SU-DHL-6 (cell line): ENCODE measurements at regions not wholly inside any gene's neighbourhood (a gene's known extent, or its start where the extent isn't known, plus 50 kb on each side); places are given as distances from the start of the nearest gene placed in this dataset.

Experiments used
- H2AFZ ChIP-seq: fragments of 200-600 bp; sonication (generic); 2 replicates; pipeline ENCODE4 v1.6.1; 2014; ENCODE audit warnings: low read depth, mild to moderate bottlenecking, moderate library complexity, mixed read lengths, antibody characterized with exemption, low read length; ENCODE audit not compliant: severe bottlenecking
- H3F3A ChIP-seq: fragments of 200-600 bp; shearing (Covaris generic); 2 replicates; pipeline ENCODE4 v1.6.0; 2016; ENCODE audit warnings: antibody characterized with exemption, mild to moderate bottlenecking; ENCODE audit not compliant: insufficient read depth
- H3K27ac ChIP-seq: fragments of 200-600 bp; sonication (generic); 2 replicates; pipeline ENCODE4 v1.5.1; 2016; ENCODE audit warnings: low read depth, mild to moderate bottlenecking, low read length, moderate library complexity, mixed read lengths
- H3K27me3 ChIP-seq: fragments of 200-600 bp; sonication (generic), shearing (Covaris generic); 2 replicates; pipeline ENCODE4 v1.6.0; 2014; ENCODE audit warnings: mild to moderate bottlenecking, low read length
- H3K36me3 ChIP-seq: fragments of 200-600 bp; sonication (generic); 2 replicates; pipeline ENCODE4 v1.6.1; 2014; ENCODE audit warnings: mild to moderate bottlenecking, low read length, mixed read lengths
- H3K4me2 ChIP-seq: fragments of 300-600, 200-600 bp; shearing (Covaris generic), sonication (generic); 2 replicates; pipeline ENCODE4 v1.6.0; 2014; ENCODE audit warnings: low read length, low read depth, mild to moderate bottlenecking; ENCODE audit not compliant: poor library complexity, severe bottlenecking
- H3K4me3 ChIP-seq: fragments of 200-600 bp; sonication (generic); 2 replicates; pipeline ENCODE4 v1.5.1; 2014; ENCODE audit warnings: antibody characterized with exemption, low read length, mild to moderate bottlenecking, mixed read lengths; ENCODE audit not compliant: insufficient read depth, poor library complexity, severe bottlenecking
- H3K79me2 ChIP-seq: fragments of 200-600 bp; sonication (generic); 2 replicates; pipeline ENCODE4 v1.6.1; 2014; ENCODE audit warnings: mild to moderate bottlenecking, low read length, moderate library complexity; ENCODE audit not compliant: insufficient read depth
- H3K9ac ChIP-seq: fragments of 200-600 bp; sonication (generic); 2 replicates; pipeline ENCODE4 v1.7.0; 2014; ENCODE audit warnings: mild to moderate bottlenecking, low read length
- H3K9me2 ChIP-seq: fragments of 200-600 bp; sonication (generic); replicated peaks from 2 replicates; pipeline ENCODE4 v1.6.1; 2014; ENCODE audit warnings: low read length; ENCODE audit not compliant: insufficient read depth
- H3K9me3 ChIP-seq: fragments of 200-600 bp; sonication (generic); 2 replicates; pipeline ENCODE4 v1.6.1; 2014; ENCODE audit warnings: low read length, mixed read lengths; ENCODE audit not compliant: insufficient read depth
- H4K20me1 ChIP-seq: fragments of 200-600 bp; sonication (generic); 2 replicates; pipeline ENCODE4 v1.6.1; 2014; ENCODE audit warnings: low read depth, mild to moderate bottlenecking, antibody characterized with exemption, low read length, moderate library complexity, mixed read lengths
- CTCF ChIP-seq: fragments of 200-600 bp; sonication (generic); IDR thresholded peaks from one replicate; pipeline ENCODE4 v1.5.1; 2017; ENCODE audit warnings: antibody characterized with exemption, mild to moderate bottlenecking, low read length, moderate library complexity; ENCODE audit not compliant: insufficient read depth, poor library complexity, severe bottlenecking
- EZH2phosphoT487 ChIP-seq: fragments of 200-600 bp; sonication (generic), shearing (Covaris generic); conservative IDR thresholded peaks from 2 replicates; pipeline ENCODE4 v1.6.1; 2018; ENCODE audit warnings: mild to moderate bottlenecking, antibody characterized with exemption, low read length, moderate library complexity, mixed read lengths

GRCh38 chr2:224221455-224221913 lies 180.4 kb downstream of the FAM124B start:
- no peak overlapping the region for H3K9ac ChIP-seq
- no peak overlapping the region for H3K4me2 ChIP-seq
- no peaks in the 10 kb centered on the region for H3K9me2 ChIP-seq
- no peaks in the 10 kb centered on the region for H3K79me2 ChIP-seq
- H3K4me3 ChIP-seq, result no peak overlapping the region
- no peak for TF ChIP-seq CTCF
- H3K36me3 ChIP-seq, result no peaks in the 10 kb centered on the region
- no peaks in the 10 kb centered on the region for H3F3A ChIP-seq
- no peaks in the 10 kb centered on the region for H3K9me3 ChIP-seq
- H3K27me3 ChIP-seq, result no peaks in the 10 kb centered on the region
- H2AFZ ChIP-seq, result no peak overlapping the region
- H4K20me1 ChIP-seq, result no peaks in the 10 kb centered on the region
- H3K27ac ChIP-seq, result no peak overlapping the region

- Histone ChIP-seq H3K36me3 (no peaks in the 10 kb centered on the region), H3K27ac (no peak overlapping the region), H3K79me2 (no peaks in the 10 kb centered on the region), H3K9me3 (no peaks in the 10 kb centered on the region), H3F3A (no peaks in the 10 kb centered on the region), H3K9ac (no peak overlapping the region), H3K9me2 (no peaks in the 10 kb centered on the region), H3K4me3 (no peak overlapping the region), H3K4me2 (no peak overlapping the region), H2AFZ (no peak overlapping the region), H3K27me3 (no peaks in the 10 kb centered on the region), H4K20me1 (no peaks in the 10 kb centered on the region)
- TF ChIP-seq CTCF (no peak), EZH2phosphoT487 (no peak)
Observed at GRCh38 chr2:224220586-224221255, 181.2 kb downstream of the FAM124B start.

GRCh38 chr2:224219781-224220180 lies 180.7 kb upstream of the SERPINE2 start:
- no peaks in the 10 kb centered on the region for H3F3A ChIP-seq

More at GRCh38 chr2:224219781-224220180, 180.7 kb upstream of the SERPINE2 start:
- H3K9me2 ChIP-seq, result no peaks in the 10 kb centered on the region
- H3K9me3 ChIP-seq, result no peaks in the 10 kb centered on the region
- H3K36me3 ChIP-seq, result no peaks in the 10 kb centered on the region
- no peaks in the 10 kb centered on the region for H4K20me1 ChIP-seq
- H3K27me3 ChIP-seq, result no peaks in the 10 kb centered on the region
- no peak overlapping the region for H3K4me2 ChIP-seq
- H3K79me2 ChIP-seq, result no peaks in the 10 kb centered on the region
- H3K9ac ChIP-seq, result no peak overlapping the region
- H3K27ac ChIP-seq, result no peak overlapping the region
- H3K4me3 ChIP-seq, result no peak overlapping the region
- H2AFZ ChIP-seq, result no peak overlapping the region
- TF ChIP-seq EZH2phosphoT487 (no peak), CTCF (no peak)
